ENCODE measurements at regions not wholly inside any gene's neighbourhood (a gene's known extent, or its start where the extent isn't known, plus 50 kb on each side); places are given as distances from the start of the nearest gene placed in this dataset.
"Not testable (repeated sequence)": the region's sequence is repeated elsewhere in the genome, so short reads cannot be mapped to it uniquely, and the experiment has no call there.

DNA sequence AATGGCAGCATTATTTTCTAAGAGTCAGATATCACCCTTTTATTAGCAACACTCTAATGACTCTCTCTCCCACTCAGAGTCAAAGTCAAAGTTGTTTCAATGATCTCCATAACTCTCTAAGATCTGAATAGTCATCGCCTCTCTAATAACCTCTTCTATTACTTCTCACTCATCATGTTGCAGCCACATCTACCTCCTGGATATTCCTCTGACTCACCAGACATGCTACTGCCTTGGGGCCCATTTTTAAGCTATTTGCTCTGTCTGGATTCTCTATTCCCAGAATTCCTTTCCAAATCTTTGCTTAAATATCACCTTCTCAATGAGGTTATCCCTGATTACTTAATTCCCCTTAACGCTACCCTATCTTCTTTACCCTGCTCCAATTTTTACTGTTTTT, 391.8 kb upstream of the MAGEB16 start:
- DNase-seq = no peak

DNA sequence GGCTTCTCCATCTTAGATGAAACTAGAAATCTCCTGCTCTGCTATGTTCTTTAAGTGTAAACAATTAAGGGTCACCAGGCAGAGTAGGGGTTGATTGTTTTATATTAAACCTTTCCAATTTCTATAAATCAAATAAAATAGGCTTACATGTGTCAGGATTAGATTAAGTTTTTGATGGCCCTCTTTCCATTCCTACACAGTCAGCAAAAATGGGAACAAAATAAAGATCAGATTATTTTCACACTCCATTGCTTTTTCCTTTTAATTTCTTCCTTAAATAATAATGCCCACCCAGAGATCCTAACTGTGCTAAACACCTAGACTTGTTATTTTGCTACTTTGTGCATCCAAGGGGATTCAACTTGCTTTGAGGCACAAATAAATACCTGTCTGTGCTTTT, 381.4 kb upstream of the MAGEB16 start:
- DNase-seq = no peak

- no peak for DNase-seq
Observed at GRCh38 chrX:35432056-35432455, 366.1 kb upstream of the MAGEB16 start.

DNA sequence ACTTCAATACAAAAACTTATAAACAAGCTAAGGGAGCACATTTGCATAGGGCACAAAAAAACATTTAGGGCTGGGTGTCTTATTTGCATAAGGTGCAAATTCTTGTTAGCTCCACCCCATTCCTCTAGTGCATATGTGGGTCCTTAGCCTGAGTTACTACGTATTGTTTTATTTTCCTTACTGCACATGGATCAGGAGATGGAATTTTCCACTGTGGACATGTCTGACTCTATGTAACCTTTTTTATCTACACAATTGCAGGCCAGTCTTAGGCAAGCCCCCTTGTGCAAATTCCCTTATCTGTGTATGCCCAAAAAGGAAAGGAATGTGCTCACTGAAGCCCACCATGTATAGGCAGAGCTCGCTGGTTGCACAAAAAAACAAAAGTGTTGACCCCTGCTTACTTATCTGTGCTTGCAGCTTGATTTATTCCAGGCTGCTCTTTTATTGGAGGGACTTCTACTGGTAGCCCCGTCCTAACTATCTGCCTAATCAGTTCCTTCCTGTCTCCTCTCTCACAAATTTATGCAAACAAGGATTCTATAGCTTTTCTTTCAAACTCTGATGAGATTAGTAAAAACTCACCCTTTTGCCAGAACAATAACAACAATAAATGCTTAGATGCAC, 359.0 kb upstream of the MAGEB16 start:
- DNase-seq = no peak

DNA sequence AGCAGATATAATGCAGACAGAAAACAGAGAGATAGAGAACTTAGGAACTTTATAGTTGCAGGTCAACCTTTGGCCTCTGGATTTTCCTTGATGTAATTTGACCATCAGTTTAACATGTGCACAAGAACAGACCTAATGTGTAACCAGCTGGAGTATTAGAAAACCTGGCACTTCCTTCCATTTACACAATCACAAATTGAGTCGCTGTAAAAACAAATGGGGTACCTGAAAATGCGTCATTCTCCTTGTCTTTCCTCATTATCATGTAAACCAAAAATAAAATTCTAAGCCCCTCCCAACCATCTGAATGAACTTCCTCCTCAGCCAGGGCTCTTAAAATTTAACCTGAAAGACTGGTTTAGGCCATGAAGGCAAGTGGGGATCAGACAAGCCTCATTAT, 358.4 kb upstream of the MAGEB16 start:
- DNase-seq = no peak

DNA sequence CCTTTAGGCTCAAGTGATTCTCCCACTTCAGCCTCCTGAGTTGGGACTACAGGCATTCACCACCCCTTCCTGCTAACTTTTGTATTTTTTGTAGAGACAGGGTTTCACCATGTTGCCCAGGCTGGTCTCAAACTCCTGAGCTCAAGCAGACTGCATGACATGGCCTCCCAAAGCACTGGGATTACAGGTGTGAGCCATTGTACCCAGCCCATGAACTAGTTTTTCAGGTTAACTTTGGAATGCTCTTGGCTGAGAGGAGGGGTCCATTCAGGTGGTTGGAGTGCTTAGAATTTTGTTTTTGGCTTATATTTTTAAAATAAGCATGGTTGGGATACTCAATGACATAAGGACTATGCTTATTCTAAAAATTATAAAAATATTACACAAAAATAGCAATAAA, 355.7 kb upstream of the MAGEB16 start:
- DNase-seq = no peak

- not testable (repeated sequence) for DNase-seq
Observed at GRCh38 chrX:35443091-35443582, 355.0 kb upstream of the MAGEB16 start.

DNA sequence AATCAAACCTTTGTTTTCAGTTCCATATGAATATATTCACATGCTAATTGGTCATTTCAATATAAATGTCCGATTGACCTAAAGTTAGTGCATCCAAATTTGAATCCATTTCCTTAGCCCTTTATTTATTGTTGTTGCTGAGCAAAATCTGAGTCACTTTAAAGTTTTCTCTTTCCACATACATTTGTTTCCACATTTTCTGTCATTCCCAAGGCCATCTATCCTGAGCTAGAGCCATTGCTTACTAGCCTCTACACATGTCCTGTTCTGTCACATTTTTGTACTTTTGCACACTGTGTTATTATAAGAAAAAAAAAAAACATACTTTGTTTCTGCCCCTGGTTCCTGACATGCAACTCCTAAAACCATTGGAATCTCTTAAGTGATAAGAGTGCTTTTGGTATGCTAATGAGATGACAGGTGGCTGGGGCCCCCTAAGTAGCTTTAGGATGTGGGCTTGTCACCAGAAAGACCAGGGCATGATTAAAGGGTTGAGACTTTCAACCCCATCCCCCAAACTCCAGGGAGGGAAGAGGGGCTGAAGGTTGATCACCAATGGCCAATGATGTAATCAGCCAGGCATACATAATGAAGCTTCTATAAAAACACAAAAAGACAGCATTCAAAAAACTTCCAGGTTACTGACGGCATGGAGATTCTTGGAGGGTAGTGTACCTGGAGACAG, 353.3 kb upstream of the MAGEB16 start:
- DNase-seq = no peak

DNA sequence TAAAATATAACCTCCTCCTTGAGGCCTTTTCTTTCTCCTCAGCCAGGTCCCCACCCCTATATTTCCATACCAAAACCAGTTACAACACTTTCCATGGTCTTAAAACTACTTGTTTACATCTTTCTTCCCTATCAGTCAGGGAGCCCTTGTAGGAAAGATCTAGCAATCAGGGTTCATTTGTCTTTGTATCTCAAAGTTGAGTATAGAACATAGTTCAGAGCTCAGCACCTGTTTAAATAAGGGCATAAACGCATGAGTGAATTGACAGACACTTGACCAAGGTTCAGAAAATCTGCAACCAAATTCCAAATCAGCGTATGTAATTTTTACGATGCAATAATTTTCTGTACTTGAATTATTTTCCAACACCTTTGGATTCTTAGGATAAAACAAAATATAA, 352.2 kb upstream of the MAGEB16 start:
- DNase-seq = no peak

- no peak for DNase-seq
Observed at GRCh38 chrX:35456891-35457290, 341.3 kb upstream of the MAGEB16 start.

GRCh38 chrX:35458142-35458541, 340.0 kb upstream of the MAGEB16 start:
- no peak for DNase-seq

- no peak for DNase-seq
Observed at GRCh38 chrX:35461164-35461563, 337.0 kb upstream of the MAGEB16 start.

- DNase-seq = not testable (repeated sequence)
Observed at GRCh38 chrX:35496671-35497070, 301.5 kb upstream of the MAGEB16 start.

DNA sequence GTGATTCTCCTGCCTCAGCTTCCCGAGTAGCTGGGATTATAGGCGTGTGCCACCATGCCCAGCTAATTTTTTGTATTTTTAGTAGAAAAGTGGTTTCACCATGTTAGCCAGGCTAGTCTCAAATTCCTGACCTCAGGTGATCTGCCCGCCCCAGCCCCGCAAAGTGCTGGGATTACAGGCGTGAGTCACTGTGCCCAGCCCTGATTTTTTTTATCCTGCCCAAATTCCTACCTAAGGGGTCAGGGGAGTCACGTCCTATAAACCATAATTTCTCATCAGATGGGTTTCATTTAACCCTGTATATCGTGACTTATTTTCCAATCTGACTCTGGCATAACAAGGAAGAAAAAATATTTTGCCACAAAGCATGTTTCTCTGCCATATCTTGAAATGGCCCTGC, 300.7 kb upstream of the MAGEB16 start:
- DNase-seq = not testable (repeated sequence)

GRCh38 chrX:35499071-35499862, 298.9 kb upstream of the MAGEB16 start:
- DNase-seq = no peak

DNA sequence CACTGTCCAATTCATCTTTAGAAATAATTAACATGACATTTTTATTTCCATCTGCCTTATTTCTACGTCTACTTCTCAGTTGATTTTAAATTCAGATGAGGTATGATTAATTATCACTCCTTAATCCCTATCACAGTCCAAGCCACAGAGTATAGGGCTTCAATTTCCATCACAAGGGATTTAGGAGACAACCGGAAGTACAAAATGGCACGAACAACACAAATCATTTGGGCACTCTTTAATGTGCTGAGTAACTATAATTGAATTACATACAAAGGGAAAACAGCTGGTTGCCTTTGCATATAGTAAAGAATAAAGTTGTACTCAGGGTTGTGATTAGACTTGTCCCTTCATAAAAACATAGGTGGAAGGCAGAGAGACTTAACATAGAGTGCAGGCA, 290.4 kb upstream of the MAGEB16 start:
- DNase-seq = no peak

GRCh38 chrX:35548003-35548402, 250.1 kb upstream of the MAGEB16 start:
- DNase-seq = not testable (repeated sequence)

DNA sequence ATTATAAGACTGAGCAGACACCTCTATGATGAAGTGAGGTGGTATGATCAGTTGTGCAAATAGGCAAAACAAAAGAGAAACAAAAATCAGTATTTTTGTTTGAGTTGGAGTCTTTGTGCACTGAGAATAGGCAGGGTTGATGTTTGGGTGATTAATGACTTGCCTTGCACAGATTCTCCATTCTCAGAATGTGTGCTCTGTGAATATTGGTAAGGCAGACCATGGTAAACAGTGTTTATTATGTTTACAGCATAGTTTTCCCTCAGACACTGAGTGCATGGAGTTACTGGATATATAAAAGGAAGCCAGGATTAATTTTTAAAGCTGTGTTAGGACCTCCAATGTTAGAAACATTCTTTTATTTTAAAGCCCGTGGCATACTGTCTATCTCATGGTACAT, 240.2 kb upstream of the MAGEB16 start:
- no peak for DNase-seq

DNA sequence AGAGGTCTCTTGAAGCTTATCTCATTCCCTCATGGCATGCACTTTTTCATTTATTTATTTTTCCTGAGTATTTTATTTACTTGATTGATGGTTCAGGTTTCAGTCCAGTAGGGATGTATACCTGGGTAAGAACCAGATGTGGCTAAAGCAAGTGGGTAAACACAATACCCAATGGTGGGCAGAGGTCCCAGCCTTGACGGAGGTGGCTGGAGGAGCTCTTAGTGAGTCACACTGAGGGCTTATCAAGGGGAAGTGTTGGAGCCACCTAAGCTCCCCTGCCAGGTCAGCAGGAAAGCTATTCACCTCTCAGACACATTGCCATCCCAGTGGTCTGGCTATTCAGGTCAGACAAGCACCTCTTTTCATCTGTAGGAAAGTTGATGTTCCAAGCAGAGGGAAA, 236.2 kb upstream of the MAGEB16 start:
- no peak for DNase-seq

DNA sequence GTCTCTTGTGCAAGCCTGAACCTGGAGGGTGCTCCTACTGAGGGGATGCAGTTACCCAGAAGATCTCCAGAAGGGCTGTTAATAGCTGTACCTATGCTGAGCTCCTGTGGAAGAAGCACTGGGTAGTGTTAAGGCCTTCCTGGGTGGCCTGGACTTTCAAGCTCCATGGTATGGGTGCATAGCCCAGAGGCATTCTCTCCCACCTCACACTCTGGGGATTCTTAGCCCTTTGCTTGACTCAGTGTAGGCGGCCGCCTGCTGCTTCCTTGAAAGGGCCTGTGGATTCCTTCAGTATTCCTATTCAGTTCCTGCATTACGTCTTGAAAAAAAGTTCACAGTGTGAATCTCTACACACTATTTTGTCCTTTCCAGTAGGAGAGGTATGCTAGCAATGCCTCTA, 235.7 kb upstream of the MAGEB16 start:
- no peak for DNase-seq

DNA sequence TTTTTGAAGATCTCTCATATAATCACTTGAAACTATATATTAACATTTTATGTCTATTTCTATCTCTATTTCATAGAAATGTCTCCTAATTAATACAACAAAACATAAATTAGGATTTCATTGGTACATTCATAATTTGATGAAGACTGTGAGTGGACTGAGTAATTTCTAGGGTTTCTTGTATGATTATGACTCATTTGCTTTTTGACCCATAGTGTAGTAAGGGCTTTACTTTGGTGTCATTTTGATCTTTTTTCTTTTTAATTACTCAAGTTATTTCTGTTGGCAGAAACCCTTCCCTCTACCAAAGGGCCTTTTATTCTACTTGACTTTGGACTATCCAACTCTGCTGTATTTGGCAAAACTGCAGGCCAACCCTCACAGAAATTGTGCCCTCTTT, 207.9 kb upstream of the MAGEB16 start:
- no peak for DNase-seq

- not testable (repeated sequence) for DNase-seq
Observed at GRCh38 chrX:35611562-35611961, 186.6 kb upstream of the MAGEB16 start.

DNA sequence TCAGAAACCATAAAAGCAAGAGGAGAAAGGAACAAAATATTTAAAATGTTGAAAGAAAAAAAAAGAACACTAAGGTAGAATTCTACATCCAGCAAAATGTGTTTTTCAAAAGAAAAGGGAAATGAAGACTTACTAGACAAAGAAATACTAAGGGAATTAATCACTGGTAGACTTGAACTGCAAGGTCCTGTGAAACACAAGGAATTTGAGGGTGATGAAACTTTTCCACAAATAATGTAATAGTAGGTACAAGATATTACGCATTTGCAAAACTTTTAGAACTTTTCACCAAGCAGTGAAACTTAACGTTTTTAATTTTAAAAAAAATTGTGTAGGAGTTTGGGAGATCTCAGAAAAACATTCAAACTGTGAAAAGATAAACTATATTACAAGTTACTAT, 180.3 kb upstream of the MAGEB16 start:
- no peak for DNase-seq

- DNase-seq = no peak
Observed at GRCh38 chrX:35622040-35622439, 176.1 kb upstream of the MAGEB16 start.

Measured in fibroblast of upper back skin (primary cell).